Neural progenitor cell (in vitro differentiated cells): ENCODE measurements at regions not wholly inside any gene's neighbourhood (a gene's known extent, or its start where the extent isn't known, plus 50 kb on each side); places are given as distances from the start of the nearest gene placed in this dataset.

Experiments used
- DNase-seq: peaks from one replicate; pipeline ENCODE4 v3.0.0-alpha.2; 2016; ENCODE audit warnings: low spot score
- H2AFZ ChIP-seq: fragments of 200-600 bp; sonication (generic); replicated peaks from 2 replicates; pipeline ENCODE4 v1.6.1; 2016; ENCODE audit warnings: antibody characterized with exemption
- H3F3A ChIP-seq: fragments of 200-600 bp; sonication (generic); 2 replicates; pipeline ENCODE4 v1.6.1; 2016; ENCODE audit warnings: antibody characterized with exemption, low read depth
- H3K27ac ChIP-seq: fragments of 200-600 bp; sonication (generic); 2 replicates; pipeline ENCODE4 v1.5.1; 2016; ENCODE audit warnings: mild to moderate bottlenecking
- H3K27me3 ChIP-seq: fragments of 200-600 bp; sonication (generic); 2 replicates; pipeline ENCODE4 v1.6.1; 2016; ENCODE audit warnings: mild to moderate bottlenecking, moderate library complexity
- H3K36me3 ChIP-seq: fragments of 200-600 bp; sonication (generic); 2 replicates; pipeline ENCODE4 v1.5.1; 2016
- H3K4me1 ChIP-seq: fragments of 200-600 bp; sonication (generic); 2 replicates; pipeline ENCODE4 v1.6.1; 2016; ENCODE audit warnings: mixed run types
- H3K4me2 ChIP-seq: fragments of 200-600 bp; sonication (generic); 2 replicates; pipeline ENCODE4 v1.6.1; 2016
- H3K4me3 ChIP-seq: fragments of 200-600 bp; sonication (generic); 2 replicates; pipeline ENCODE4 v1.5.1; 2016
- H3K79me2 ChIP-seq: fragments of 200-600 bp; sonication (generic); 2 replicates; pipeline ENCODE4 v1.6.1; 2016; ENCODE audit warnings: low read depth
- H3K9ac ChIP-seq: fragments of 200-600 bp; sonication (generic); 2 replicates; pipeline ENCODE4 v1.6.1; 2016
- H3K9me3 ChIP-seq: fragments of 200-600 bp; sonication (generic); 2 replicates; pipeline ENCODE4 v1.5.1; 2016; ENCODE audit warnings: low read depth
- H4K20me1 ChIP-seq: fragments of 200-600 bp; sonication (generic); 2 replicates; pipeline ENCODE4 v1.6.1; 2016; ENCODE audit warnings: low read depth
- H3K27ac Mint-ChIP-seq: 3 replicates; pipeline ENCODE4 v1.8.0; 2021; ENCODE audit warnings: mixed read lengths
- H3K27me3 Mint-ChIP-seq: 2 replicates; pipeline ENCODE4 v1.8.0; 2022; ENCODE audit warnings: low read depth, mild to moderate bottlenecking, inconsistent platforms, moderate library complexity, mixed read lengths; ENCODE audit not compliant: insufficient read depth
- H3K36me3 Mint-ChIP-seq: 3 replicates; pipeline ENCODE4 v1.8.0; 2021; ENCODE audit warnings: mixed read lengths
- H3K4me1 Mint-ChIP-seq: 3 replicates; pipeline ENCODE4 v1.8.0; 2021; ENCODE audit warnings: mixed read lengths
- H3K4me3 Mint-ChIP-seq: 3 replicates; pipeline ENCODE4 v1.8.0; 2021; ENCODE audit warnings: mild to moderate bottlenecking, moderate library complexity, mixed read lengths
- H3K9me3 Mint-ChIP-seq: 3 replicates; pipeline ENCODE4 v1.8.0; 2020; ENCODE audit warnings: mixed read lengths
- EZH2 ChIP-seq: fragments of 200-600 bp; sonication (generic); IDR thresholded peaks from 2 replicates; pipeline ENCODE4 v1.6.1; 2017; ENCODE audit warnings: antibody characterized with exemption, mild to moderate bottlenecking, moderate library complexity
- EZH2phosphoT487 ChIP-seq: fragments of 200-600 bp; sonication (generic); IDR thresholded peaks from 2 replicates; pipeline ENCODE4 v1.6.1; 2017; ENCODE audit warnings: antibody characterized with exemption
- TF ChIP-seq, protein P1 (sequence below): fragments of 200-600 bp; sonication (generic); IDR thresholded peaks from 2 replicates; pipeline ENCODE4 v1.5.1; 2017; ENCODE audit warnings: antibody characterized with exemption, mild to moderate bottlenecking

DNA sequence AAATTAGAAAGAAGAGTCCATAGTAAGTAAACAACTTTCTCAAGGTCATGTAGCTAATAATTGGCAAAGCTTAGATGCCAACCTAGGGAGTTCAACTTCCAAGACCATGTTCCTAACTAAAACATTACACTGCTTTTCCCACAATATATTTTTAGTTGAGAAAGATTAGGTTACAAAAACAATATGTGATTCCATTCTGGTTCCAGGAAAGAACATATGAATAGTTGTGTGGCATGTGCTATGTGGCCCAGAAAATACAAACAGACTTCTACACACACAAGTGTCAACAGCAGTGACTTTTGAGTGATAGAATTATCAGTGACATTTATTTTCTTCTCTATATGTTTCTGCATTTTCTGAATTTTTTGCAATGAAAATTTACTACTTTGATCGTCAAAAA lies 62.7 kb upstream of the EDNRA start:
- Histone ChIP-seq H3K36me3 (no peaks in the 10 kb centered on the region), H3K79me2 (no peaks in the 10 kb centered on the region), H3K27me3 (no peaks in the 10 kb centered on the region), H3K4me2 (no peak overlapping the region), H3K4me3 (no peak overlapping the region), H3K4me1 (no peaks in the 10 kb centered on the region), H3K9ac (no peak overlapping the region), H3F3A (no peaks in the 10 kb centered on the region), H2AFZ (no peak overlapping the region), H3K9me3 (no peaks in the 10 kb centered on the region), H3K27ac (no peak overlapping the region), H4K20me1 (no peaks in the 10 kb centered on the region)
- Mint-ChIP-seq H3K9me3 (no peaks in the 10 kb centered on the region), H3K36me3 (no peaks in the 10 kb centered on the region), H3K27ac (no peak overlapping the region), H3K4me1 (no peaks in the 10 kb centered on the region), H3K4me3 (no peak overlapping the region), H3K27me3 (peaks cover 3% of the 10 kb centered on the region)
- TF ChIP-seq EZH2phosphoT487 (no peak), EZH2 (no peak)
- TF ChIP-seq, protein P1, sequence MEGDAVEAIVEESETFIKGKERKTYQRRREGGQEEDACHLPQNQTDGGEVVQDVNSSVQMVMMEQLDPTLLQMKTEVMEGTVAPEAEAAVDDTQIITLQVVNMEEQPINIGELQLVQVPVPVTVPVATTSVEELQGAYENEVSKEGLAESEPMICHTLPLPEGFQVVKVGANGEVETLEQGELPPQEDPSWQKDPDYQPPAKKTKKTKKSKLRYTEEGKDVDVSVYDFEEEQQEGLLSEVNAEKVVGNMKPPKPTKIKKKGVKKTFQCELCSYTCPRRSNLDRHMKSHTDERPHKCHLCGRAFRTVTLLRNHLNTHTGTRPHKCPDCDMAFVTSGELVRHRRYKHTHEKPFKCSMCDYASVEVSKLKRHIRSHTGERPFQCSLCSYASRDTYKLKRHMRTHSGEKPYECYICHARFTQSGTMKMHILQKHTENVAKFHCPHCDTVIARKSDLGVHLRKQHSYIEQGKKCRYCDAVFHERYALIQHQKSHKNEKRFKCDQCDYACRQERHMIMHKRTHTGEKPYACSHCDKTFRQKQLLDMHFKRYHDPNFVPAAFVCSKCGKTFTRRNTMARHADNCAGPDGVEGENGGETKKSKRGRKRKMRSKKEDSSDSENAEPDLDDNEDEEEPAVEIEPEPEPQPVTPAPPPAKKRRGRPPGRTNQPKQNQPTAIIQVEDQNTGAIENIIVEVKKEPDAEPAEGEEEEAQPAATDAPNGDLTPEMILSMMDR: no peak
- DNase-seq: no peak

DNA sequence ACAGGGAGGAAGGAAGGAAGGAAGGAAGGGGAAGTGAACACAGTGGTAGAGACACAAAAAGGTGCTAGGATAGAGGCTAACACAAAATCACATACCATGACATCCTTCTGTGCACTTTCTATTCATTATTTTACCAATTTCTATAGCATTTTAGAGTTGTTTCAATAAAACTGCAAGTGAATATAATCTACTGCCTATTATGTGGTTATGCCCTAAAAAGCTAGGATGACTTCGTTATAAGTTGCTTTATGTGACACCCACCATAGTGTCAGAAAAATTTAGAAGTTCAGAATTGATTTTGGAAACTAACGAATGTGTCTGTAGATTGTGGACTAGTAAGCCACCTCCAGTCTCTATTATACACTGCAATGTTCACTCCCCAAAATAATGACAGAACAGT lies 59.4 kb upstream of the EDNRA start:
- Histone ChIP-seq H3K79me2 (no peaks in the 10 kb centered on the region), H3F3A (no peaks in the 10 kb centered on the region), H3K27ac (no peak overlapping the region), H3K4me2 (no peak overlapping the region), H3K9me3 (no peaks in the 10 kb centered on the region), H2AFZ (no peak overlapping the region), H3K27me3 (no peaks in the 10 kb centered on the region), H3K9ac (no peak overlapping the region), H3K4me3 (no peak overlapping the region), H3K4me1 (no peaks in the 10 kb centered on the region), H3K36me3 (no peaks in the 10 kb centered on the region), H4K20me1 (no peaks in the 10 kb centered on the region)
- TF ChIP-seq, protein P1: no peak
- no peak for TF ChIP-seq EZH2phosphoT487
- no peak for TF ChIP-seq EZH2
- no peak overlapping the region for H3K4me3 Mint-ChIP-seq
- no peaks in the 10 kb centered on the region for H3K36me3 Mint-ChIP-seq
- H3K9me3 Mint-ChIP-seq: no peaks in the 10 kb centered on the region
- no peak overlapping the region for H3K27ac Mint-ChIP-seq
- H3K4me1 Mint-ChIP-seq: no peaks in the 10 kb centered on the region
- peaks cover 3% of the 10 kb centered on the region for H3K27me3 Mint-ChIP-seq
- DNase-seq: no peak

DNA sequence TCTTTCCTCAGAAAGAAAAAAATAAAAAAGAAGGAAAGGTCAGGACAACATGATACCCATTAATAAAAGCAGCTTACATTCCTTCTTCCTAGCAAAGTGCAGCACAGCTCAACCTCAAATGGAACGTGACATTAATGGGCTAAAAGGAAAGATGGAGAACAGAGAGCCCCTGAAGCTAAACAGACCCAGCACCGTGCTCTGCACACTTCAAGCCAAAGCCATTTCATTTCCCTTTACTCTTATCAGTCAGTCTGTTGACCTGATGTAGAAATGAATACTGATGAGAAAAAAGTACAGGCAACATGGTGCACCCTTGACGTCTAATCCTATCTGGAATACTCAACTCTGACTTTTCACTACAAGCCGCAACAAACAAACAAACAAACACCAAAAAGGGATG lies 57.7 kb upstream of the EDNRA start:
- Histone ChIP-seq H4K20me1 (no peaks in the 10 kb centered on the region), H3K4me3 (no peak overlapping the region), H3K9me3 (no peaks in the 10 kb centered on the region), H3K4me1 (no peaks in the 10 kb centered on the region), H3K9ac (no peak overlapping the region), H3K36me3 (no peaks in the 10 kb centered on the region), H3K79me2 (no peaks in the 10 kb centered on the region), H3K27me3 (no peaks in the 10 kb centered on the region), H3K4me2 (no peak overlapping the region), H3K27ac (no peak overlapping the region), H2AFZ (no peak overlapping the region), H3F3A (no peaks in the 10 kb centered on the region)
- no peaks in the 10 kb centered on the region for H3K36me3 Mint-ChIP-seq
- no peak for DNase-seq
- no peak for TF ChIP-seq EZH2phosphoT487
- TF ChIP-seq, protein P1: no peak
- no peak for TF ChIP-seq EZH2
- no peak overlapping the region for H3K4me3 Mint-ChIP-seq
- H3K27ac Mint-ChIP-seq: no peak overlapping the region
- no peaks in the 10 kb centered on the region for H3K4me1 Mint-ChIP-seq
- H3K27me3 Mint-ChIP-seq: peaks cover 3% of the 10 kb centered on the region
- H3K9me3 Mint-ChIP-seq: no peaks in the 10 kb centered on the region

GRCh38 chr4:147425019-147425418 lies 55.9 kb upstream of the EDNRA start:
- H3K27ac Mint-ChIP-seq: no peak overlapping the region
- Histone ChIP-seq H4K20me1 (no peaks in the 10 kb centered on the region), H3K27ac (no peak overlapping the region), H3K4me2 (no peak overlapping the region), H3K27me3 (no peaks in the 10 kb centered on the region), H3K4me1 (no peaks in the 10 kb centered on the region), H3K9me3 (no peaks in the 10 kb centered on the region), H3F3A (no peaks in the 10 kb centered on the region), H3K36me3 (no peaks in the 10 kb centered on the region), H2AFZ (no peak overlapping the region), H3K4me3 (no peak overlapping the region), H3K79me2 (no peaks in the 10 kb centered on the region), H3K9ac (no peak overlapping the region)
- TF ChIP-seq EZH2phosphoT487 (no peak), EZH2 (no peak)
- TF ChIP-seq, protein P1: no peak
- no peaks in the 10 kb centered on the region for H3K36me3 Mint-ChIP-seq
- H3K4me1 Mint-ChIP-seq: no peaks in the 10 kb centered on the region
- peaks cover 3% of the 10 kb centered on the region for H3K27me3 Mint-ChIP-seq
- no peak overlapping the region for H3K4me3 Mint-ChIP-seq
- H3K9me3 Mint-ChIP-seq: no peaks in the 10 kb centered on the region
- no peak for DNase-seq
